ENCODE measurements at regions not wholly inside any gene's neighbourhood (a gene's known extent, or its start where the extent isn't known, plus 50 kb on each side); places are given as distances from the start of the nearest gene placed in this dataset.

GRCh38 chr9:75410405-75410804 is 322.1 kb downstream of the OSTF1 start:
- no peak overlapping the region for H3K27ac Mint-ChIP-seq
- H3K36me3 Mint-ChIP-seq, result peaks cover 2% of the 10 kb centered on the region
- no peak overlapping the region for H3K4me3 Mint-ChIP-seq
- H3K9me3 Mint-ChIP-seq, result peaks cover 0 to 3% (median 0%) of the 10 kb centered on the region in 3 donors
- H3K4me1 Mint-ChIP-seq, result no peaks in the 10 kb centered on the region
- peaks cover 4% of the 10 kb centered on the region for H3K27me3 Mint-ChIP-seq

- no peaks in the 10 kb centered on the region for H3K36me3 Mint-ChIP-seq
- no peaks in the 10 kb centered on the region for H3K4me1 Mint-ChIP-seq
- H3K27me3 Mint-ChIP-seq, result peaks cover 1% of the 10 kb centered on the region
- H3K27ac Mint-ChIP-seq, result no peak overlapping the region
- peaks cover 0 to 3% (median 0%) of the 10 kb centered on the region in 3 donors for H3K9me3 Mint-ChIP-seq
- no peak overlapping the region for H3K4me3 Mint-ChIP-seq
Observed at GRCh38 chr9:75414371-75415160, 326.3 kb downstream of the OSTF1 start.

DNA sequence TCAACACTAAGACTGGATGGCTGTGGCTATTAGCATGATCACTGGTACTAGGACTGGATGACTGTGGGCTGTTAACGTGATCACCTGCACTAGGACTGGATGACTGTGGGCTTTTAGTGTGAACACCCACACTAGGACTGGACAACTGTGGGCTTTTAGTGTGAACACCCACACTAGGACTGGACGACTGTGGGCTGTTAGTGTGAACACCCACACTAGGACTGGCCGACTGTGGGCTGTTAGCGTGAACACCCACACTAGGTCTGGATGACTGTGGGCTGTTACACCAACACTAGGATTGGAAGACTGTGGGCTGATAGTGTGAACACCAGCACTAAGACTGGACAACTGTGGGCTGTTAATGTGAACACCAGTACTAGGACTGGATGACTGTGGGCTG is 329.2 kb downstream of the OSTF1 start:
- Mint-ChIP-seq H3K9me3 (peaks cover 0 to 4% (median 1%) of the 10 kb centered on the region in 3 donors), H3K27me3 (no peaks in the 10 kb centered on the region), H3K27ac (no peak overlapping the region), H3K4me3 (no peak overlapping the region), H3K36me3 (no peaks in the 10 kb centered on the region), H3K4me1 (no peaks in the 10 kb centered on the region)

DNA sequence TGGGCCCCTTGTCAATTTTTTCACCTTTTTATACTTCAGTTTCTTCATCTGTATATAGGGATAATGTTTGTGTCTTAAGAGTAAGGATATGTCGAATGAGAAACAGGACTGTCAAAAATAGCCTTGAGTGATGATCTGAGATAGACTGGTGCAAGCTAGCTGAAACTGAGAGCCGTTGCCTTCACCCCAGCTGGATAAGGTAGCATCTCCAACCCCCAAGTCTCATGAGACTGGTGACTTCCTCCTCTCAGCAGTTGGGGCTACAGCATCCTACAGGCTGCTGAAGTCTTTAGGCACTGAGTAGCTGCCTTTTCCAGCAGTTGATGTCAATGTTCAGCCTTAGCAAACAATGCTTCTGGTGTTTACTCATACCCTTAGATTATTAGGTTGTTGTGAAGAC is 330.2 kb downstream of the OSTF1 start:
- H3K36me3 Mint-ChIP-seq, result no peaks in the 10 kb centered on the region
- no peak overlapping the region for H3K27ac Mint-ChIP-seq
- no peaks in the 10 kb centered on the region for H3K4me1 Mint-ChIP-seq
- no peak overlapping the region for H3K4me3 Mint-ChIP-seq
- H3K27me3 Mint-ChIP-seq, result no peaks in the 10 kb centered on the region
- peaks cover 0 to 4% (median 1%) of the 10 kb centered on the region in 3 donors for H3K9me3 Mint-ChIP-seq

- H3K4me3 Mint-ChIP-seq, result no peak overlapping the region
- peaks cover 1 to 4% (median 3%) of the 10 kb centered on the region in 3 donors for H3K9me3 Mint-ChIP-seq
- H3K4me1 Mint-ChIP-seq, result no peaks in the 10 kb centered on the region
- H3K36me3 Mint-ChIP-seq, result no peaks in the 10 kb centered on the region
- H3K27me3 Mint-ChIP-seq, result no peaks in the 10 kb centered on the region
- no peak overlapping the region for H3K27ac Mint-ChIP-seq
Observed at GRCh38 chr9:75422944-75423522, 334.7 kb downstream of the OSTF1 start.

GRCh38 chr9:75429531-75430475 is 341.5 kb downstream of the OSTF1 start:
- Mint-ChIP-seq H3K4me3 (no peak overlapping the region), H3K9me3 (peaks cover 0 to 5% (median 0%) of the 10 kb centered on the region in 3 donors), H3K27me3 (no peaks in the 10 kb centered on the region), H3K36me3 (no peaks in the 10 kb centered on the region), H3K27ac (no peak overlapping the region), H3K4me1 (no peaks in the 10 kb centered on the region)

DNA sequence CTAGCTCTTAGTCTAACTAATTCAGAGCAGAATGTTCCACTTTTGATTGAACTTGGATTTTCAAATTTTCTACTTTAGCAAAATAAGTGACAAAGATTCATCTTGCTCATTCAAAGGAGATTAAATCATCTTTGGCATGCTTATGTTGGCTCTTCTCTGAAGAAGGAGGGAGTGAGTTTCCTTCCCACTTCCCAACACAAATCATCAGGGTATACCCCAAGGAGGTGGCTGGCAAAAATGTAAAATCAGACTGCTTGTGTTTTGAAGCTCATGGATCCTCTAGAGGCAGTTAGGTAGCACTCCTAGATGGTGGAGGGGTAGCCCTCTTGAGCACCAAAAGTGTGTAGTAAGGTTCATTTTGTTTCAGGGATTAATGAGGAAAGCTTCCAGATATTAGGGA is 343.1 kb downstream of the OSTF1 start:
- Mint-ChIP-seq H3K27me3 (no peaks in the 10 kb centered on the region), H3K27ac (no peak overlapping the region), H3K9me3 (peaks cover 0 to 5% (median 0%) of the 10 kb centered on the region in 3 donors)

DNA sequence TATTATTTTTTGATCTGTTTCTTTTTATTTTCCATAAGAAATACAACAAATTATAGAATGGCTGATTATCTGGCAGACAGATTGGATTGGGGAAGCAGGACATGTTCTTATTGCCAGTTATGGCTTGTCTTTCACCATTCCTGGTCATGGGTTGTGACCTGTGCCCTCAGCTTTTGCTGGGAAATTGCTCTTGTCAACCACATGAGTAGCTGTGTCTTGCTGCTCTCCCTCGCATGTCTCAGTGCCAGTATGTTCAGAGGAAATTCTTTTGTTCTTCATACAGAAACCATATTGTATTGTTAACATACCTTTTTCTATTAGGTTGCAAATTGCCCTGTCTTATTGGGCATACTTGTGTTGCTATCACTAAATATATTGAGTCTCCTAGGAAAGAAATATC is 344.1 kb downstream of the OSTF1 start:
- Mint-ChIP-seq H3K27me3 (no peaks in the 10 kb centered on the region), H3K9me3 (peaks cover 0 to 5% (median 0%) of the 10 kb centered on the region in 3 donors), H3K4me3 (no peak overlapping the region), H3K36me3 (no peaks in the 10 kb centered on the region), H3K4me1 (no peaks in the 10 kb centered on the region), H3K27ac (no peak overlapping the region)

More for the DNA sequence above, 343.1 kb downstream of the OSTF1 start:
- no peaks in the 10 kb centered on the region for H3K4me1 Mint-ChIP-seq
- H3K4me3 Mint-ChIP-seq, result no peak overlapping the region
- H3K36me3 Mint-ChIP-seq, result no peaks in the 10 kb centered on the region

- no peak overlapping the region for H3K27ac Mint-ChIP-seq
- H3K36me3 Mint-ChIP-seq, result no peaks in the 10 kb centered on the region
- H3K9me3 Mint-ChIP-seq, result peaks cover 0 to 5% (median 0%) of the 10 kb centered on the region in 3 donors
Observed at GRCh38 chr9:75432888-75433287, 344.6 kb downstream of the OSTF1 start.

GRCh38 chr9:75438716-75439115 is 350.4 kb downstream of the OSTF1 start:
- Mint-ChIP-seq H3K27ac (no peak overlapping the region), H3K36me3 (peaks cover 5% of the 10 kb centered on the region), H3K4me3 (no peak overlapping the region), H3K27me3 (no peaks in the 10 kb centered on the region), H3K4me1 (no peaks in the 10 kb centered on the region), H3K9me3 (peaks cover 0 to 5% (median 0%) of the 10 kb centered on the region in 3 donors)

More at GRCh38 chr9:75432888-75433287, 344.6 kb downstream of the OSTF1 start:
- H3K4me1 Mint-ChIP-seq, result no peaks in the 10 kb centered on the region
- H3K4me3 Mint-ChIP-seq, result no peak overlapping the region
- no peaks in the 10 kb centered on the region for H3K27me3 Mint-ChIP-seq

- Mint-ChIP-seq H3K9me3 (peaks cover 0 to 5% (median 0%) of the 10 kb centered on the region in 3 donors), H3K36me3 (peaks cover 5% of the 10 kb centered on the region), H3K27ac (no peak overlapping the region), H3K4me3 (no peak overlapping the region), H3K27me3 (no peaks in the 10 kb centered on the region), H3K4me1 (no peaks in the 10 kb centered on the region)
Observed at GRCh38 chr9:75440914-75441313, 352.6 kb downstream of the OSTF1 start.

- Mint-ChIP-seq H3K4me3 (no peak overlapping the region), H3K9me3 (peaks cover 0 to 2% (median 0%) of the 10 kb centered on the region in 3 donors), H3K27ac (peak overlapping the region in 1 of 3 donors; percentile 11), H3K4me1 (no peaks in the 10 kb centered on the region), H3K27me3 (no peaks in the 10 kb centered on the region), H3K36me3 (peaks cover 3% of the 10 kb centered on the region)
Observed at GRCh38 chr9:75445144-75445543, 356.8 kb downstream of the OSTF1 start.

- Mint-ChIP-seq H3K4me3 (no peak overlapping the region), H3K4me1 (no peaks in the 10 kb centered on the region), H3K27ac (no peak overlapping the region), H3K27me3 (peaks cover 3% of the 10 kb centered on the region), H3K36me3 (peaks cover 1% of the 10 kb centered on the region), H3K9me3 (no peaks in the 10 kb centered on the region)
Observed at GRCh38 chr9:75447281-75447680, 359.0 kb downstream of the OSTF1 start.

- no peak overlapping the region for H3K27ac Mint-ChIP-seq
- H3K9me3 Mint-ChIP-seq, result no peaks in the 10 kb centered on the region
- H3K36me3 Mint-ChIP-seq, result no peaks in the 10 kb centered on the region
- H3K4me1 Mint-ChIP-seq, result no peaks in the 10 kb centered on the region
- H3K4me3 Mint-ChIP-seq, result no peak overlapping the region
- peaks cover 3% of the 10 kb centered on the region for H3K27me3 Mint-ChIP-seq
Observed at GRCh38 chr9:75448281-75448680, 360.0 kb downstream of the OSTF1 start.

DNA sequence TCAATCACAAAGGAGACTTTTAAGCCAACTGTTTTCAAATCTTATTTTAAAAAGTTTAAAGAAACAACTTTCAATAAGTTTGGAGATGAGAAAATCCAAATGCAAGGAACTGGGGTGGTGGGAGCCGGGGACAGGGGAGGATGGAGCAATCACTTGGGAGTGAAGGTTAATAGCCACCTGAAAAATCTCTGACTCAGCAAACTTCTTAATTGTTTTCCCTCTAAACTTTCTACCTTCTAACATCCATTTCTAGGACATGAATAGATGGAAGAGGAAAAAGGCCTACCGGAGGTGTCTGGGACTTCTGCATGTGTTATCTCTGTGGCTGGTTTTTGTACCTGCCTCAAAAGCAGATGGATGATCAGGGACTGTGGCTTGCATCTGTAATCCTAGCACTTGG is 360.6 kb downstream of the OSTF1 start:
- Mint-ChIP-seq H3K9me3 (no peaks in the 10 kb centered on the region), H3K36me3 (no peaks in the 10 kb centered on the region), H3K4me1 (no peaks in the 10 kb centered on the region), H3K27me3 (peaks cover 3% of the 10 kb centered on the region), H3K4me3 (no peak overlapping the region), H3K27ac (no peak overlapping the region)

All from IgD-negative memory B cell (primary cell).